RWPE1 (cell line): ENCODE measurements at regions not wholly inside any gene's neighbourhood (a gene's known extent, or its start where the extent isn't known, plus 50 kb on each side); places are given as distances from the start of the nearest gene placed in this dataset.

Experiments used
- CTCF ChIA-PET: fragments of 350-600 bp; sonication (Branson Sonifier 250); formaldehyde crosslinking; extraction: SDS; loops from one replicate; lab custom pipeline; 2021; lab: Yijun Ruan, JAX
- POLR2A ChIA-PET: fragments of 400-600 bp; formaldehyde crosslinking; extraction: SDS; loops from one replicate; lab custom pipeline; 2020; ENCODE audit warnings: antibody characterized with exemption; ENCODE audit not compliant: low non-redundant PET; lab: Yijun Ruan, JAX
- DNase-seq: peaks from one replicate; pipeline ENCODE4 v3.0.0; 2012; ENCODE audit warnings: low spot score
- H3K27ac ChIP-seq: fragments of 450-650 bp; 2 replicates; pipeline ENCODE4 v1.5.1; 2017
- CTCF ChIP-seq: fragments of 450-650 bp; conservative IDR thresholded peaks from 2 replicates; pipeline ENCODE4 v1.5.1; 2017; ENCODE audit warnings: low read depth, mild to moderate bottlenecking

DNA sequence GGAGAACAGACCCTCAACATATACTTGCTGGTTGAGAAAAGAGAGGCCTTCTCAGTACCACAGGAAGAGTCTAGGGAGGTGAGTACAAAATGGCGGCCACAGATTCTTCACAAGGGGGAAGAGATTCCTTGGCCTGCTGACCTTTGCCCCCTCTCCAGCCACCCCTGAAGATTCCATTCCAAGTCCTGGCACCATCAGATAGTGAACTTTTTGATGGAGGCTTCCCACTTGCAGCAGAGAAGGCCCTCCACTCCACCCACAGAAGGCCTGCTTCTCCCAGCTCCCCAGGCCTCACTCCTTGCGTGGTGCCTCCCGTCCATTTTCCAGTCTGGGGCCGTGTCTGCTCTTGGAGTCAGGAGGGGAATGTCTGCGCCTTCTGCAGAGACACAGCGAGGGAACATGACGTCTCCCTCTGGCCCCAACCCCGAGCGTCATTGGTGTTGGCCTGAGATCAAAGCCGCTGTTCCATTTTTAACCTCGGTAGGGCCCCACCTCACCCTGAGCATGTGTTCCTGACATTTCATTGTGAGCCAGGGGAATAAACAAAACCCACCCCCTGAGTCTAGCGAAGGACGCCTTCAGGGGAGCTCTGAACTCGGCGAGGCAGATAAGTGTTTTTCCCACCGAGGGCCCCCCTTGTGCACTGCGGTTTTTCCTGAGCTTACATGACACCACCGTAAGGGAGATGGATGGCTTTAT, 268.7 kb upstream of the TBX3 start:
- ChIA-PET POLR2A (no interaction called here), CTCF (no interaction called here)
- no peak for TF ChIP-seq CTCF
- H3K27ac ChIP-seq = no peak overlapping the region
- no peak for DNase-seq

DNA sequence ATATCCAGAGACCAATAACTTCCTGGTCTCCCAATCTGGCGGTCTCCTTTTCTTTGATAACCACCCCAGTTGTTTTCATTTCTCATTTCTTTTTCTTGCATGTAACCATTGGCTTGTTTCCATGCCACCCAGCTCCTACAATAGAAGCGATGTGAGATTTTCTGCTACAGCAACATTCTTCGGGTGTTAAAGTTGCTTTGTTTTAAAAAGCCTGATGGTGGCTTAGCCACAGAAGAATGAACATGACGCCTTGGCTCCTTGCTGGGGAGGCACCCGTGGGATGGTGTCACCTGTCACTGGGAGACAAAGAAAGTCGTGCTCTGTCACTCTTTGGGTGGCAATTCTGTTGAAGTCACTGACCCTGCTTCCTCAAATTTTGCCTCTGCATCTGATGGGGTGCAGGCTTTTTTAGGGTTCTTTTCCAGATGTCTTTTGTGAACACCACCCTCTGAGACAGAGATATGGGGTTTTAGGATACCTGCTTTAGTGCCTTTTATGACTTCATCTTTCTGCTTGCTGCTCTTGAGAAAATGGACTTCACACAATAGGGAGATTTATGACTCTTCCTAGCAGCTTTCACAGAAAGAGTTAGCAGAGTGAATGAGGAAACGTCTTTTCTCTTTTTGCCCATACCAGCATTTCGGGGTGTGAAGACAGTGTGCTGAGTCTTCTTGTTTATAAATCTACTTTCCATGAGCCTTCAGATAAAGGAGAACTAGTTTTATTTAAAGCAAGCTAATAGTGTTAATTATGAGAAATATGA, 265.3 kb upstream of the TBX3 start:
- no peak overlapping the region for H3K27ac ChIP-seq
- POLR2A ChIA-PET = no interaction called here
- no peak for DNase-seq
- CTCF ChIA-PET = interaction anchor here (0.7 kb wide), 1 partner anchor 220 kb away, joined by 3 read pairs; no protein-coding TSS in a partner anchor
- TF ChIP-seq CTCF = no peak

- no peak for TF ChIP-seq CTCF
- CTCF ChIA-PET = no interaction called here
- no peak overlapping the region for H3K27ac ChIP-seq
- POLR2A ChIA-PET = no interaction called here
- no peak for DNase-seq
Measured at GRCh38 chr12:114945351-114945750, 261.4 kb upstream of the TBX3 start.

GRCh38 chr12:114944736-114945135, 260.8 kb upstream of the TBX3 start:
- no peak for TF ChIP-seq CTCF
- no peak overlapping the region for H3K27ac ChIP-seq
- no peak for DNase-seq
- ChIA-PET POLR2A (no interaction called here), CTCF (no interaction called here)

GRCh38 chr12:114943601-114944000, 259.6 kb upstream of the TBX3 start:
- ChIA-PET CTCF (no interaction called here), POLR2A (no interaction called here)
- H3K27ac ChIP-seq = no peak overlapping the region
- no peak for DNase-seq
- no peak for TF ChIP-seq CTCF

GRCh38 chr12:114938487-114939210, 254.7 kb upstream of the TBX3 start:
- no peak for DNase-seq
- no peak for TF ChIP-seq CTCF
- ChIA-PET CTCF (no interaction called here), POLR2A (no interaction called here)
- H3K27ac ChIP-seq = no peak overlapping the region
